GM12878 (cell line): ENCODE measurements at regions not wholly inside any gene's neighbourhood (a gene's known extent, or its start where the extent isn't known, plus 50 kb on each side); places are given as distances from the start of the nearest gene placed in this dataset.

Source experiments
- ATAC-seq: fragments of 200-7000 bp; cut with Tn5 transposase; 3 replicates; pipeline ENCODE4 v1.9.1; 2020; ENCODE audit warnings: mild to moderate bottlenecking, moderate library complexity
- BruUV-seq: library from RNA; stranded (reverse); fragments of 400-500 nt; replicated peaks from 2 replicates; lab custom pipeline; 2021; lab: Mats Ljungman, UMichigan
- CTCF ChIA-PET: fragments of 300-600 bp; sonication (Branson Sonifier 250); formaldehyde crosslinking; extraction: SDS; loops from one replicate; lab custom pipeline; 2021; ENCODE audit warnings: inconsistent platforms; lab: Yijun Ruan, JAX
- POLR2A ChIA-PET: fragments of 350-600 bp; formaldehyde crosslinking; extraction: SDS; loops from one replicate; lab custom pipeline; 2021; ENCODE audit warnings: inconsistent platforms; lab: Charles Lee
- RAD21 ChIA-PET: fragments of 300-600 bp; sonication (Branson Sonifier 250); formaldehyde crosslinking; loops from one replicate; lab custom pipeline; 2023; ENCODE audit warnings: antibody characterized with exemption; ENCODE audit not compliant: unreplicated experiment; lab: Charles Lee
- SMC1A ChIA-PET: fragments of 300-600 bp; sonication (Branson Sonifier 250); formaldehyde crosslinking; loops from one replicate; lab custom pipeline; 2023; ENCODE audit not compliant: unreplicated experiment, uncharacterized antibody; lab: Charles Lee
- DNase-seq: peaks from one replicate; pipeline ENCODE4 v3.0.0-alpha.2; 2011; ENCODE audit warnings: low read depth, low spot score
- FAIRE-seq: peaks from 3 replicates; lab custom pipeline; 2011; peaks lifted over from hg19 to GRCh38; lab: Jason Lieb, UNC
- H2AFZ ChIP-seq: 2 replicates; pipeline ENCODE4 v1.6.0; 2011; ENCODE audit warnings: low read depth, low read length, control low read depth; ENCODE audit not compliant: control insufficient read depth
- H3K27ac ChIP-seq: 2 replicates; pipeline ENCODE4 v1.5.1; 2011; ENCODE audit warnings: control low read depth; ENCODE audit not compliant: control insufficient read depth, insufficient read depth
- H3K27me3 ChIP-seq, 2 experiments: replicated peaks in 1 of 2; 2 replicates each; pipeline versions ENCODE4 v1.6.0 to v1.6.1; 2011; ENCODE audit warnings: low read length in 1 of 2; ENCODE audit not compliant: control insufficient read depth in 2 of 2, insufficient read depth in 2 of 2
- H3K36me3 ChIP-seq, 2 experiments: 2 replicates each; pipeline ENCODE4 v1.5.1; 2011; ENCODE audit warnings: low read length in 1 of 2; ENCODE audit not compliant: control insufficient read depth in 2 of 2, insufficient read depth in 2 of 2
- H3K4me1 ChIP-seq: 2 replicates; pipeline ENCODE4 v1.6.1; 2011; ENCODE audit warnings: mild to moderate bottlenecking, low read length, moderate library complexity, mixed read lengths; ENCODE audit not compliant: control insufficient read depth, insufficient read depth
- H3K4me2 ChIP-seq: 2 replicates; pipeline ENCODE4 v1.6.0; 2011; ENCODE audit warnings: control low read depth; ENCODE audit not compliant: control insufficient read depth, insufficient read depth
- H3K4me3 ChIP-seq: fragments of 200-600 bp; sonication (generic); 2 replicates; pipeline ENCODE4 v1.5.1; 2016
- H3K79me2 ChIP-seq: 2 replicates; pipeline ENCODE4 v1.6.0; 2011; ENCODE audit warnings: low read length; ENCODE audit not compliant: control insufficient read depth, insufficient read depth
- H3K9ac ChIP-seq: 2 replicates; pipeline ENCODE4 v1.8.0; 2011; ENCODE audit warnings: low read length, control low read depth, mixed read lengths; ENCODE audit not compliant: control insufficient read depth, insufficient read depth
- H3K9me3 ChIP-seq: replicated peaks from 3 replicates; pipeline ENCODE4 v1.5.1; 2011; ENCODE audit warnings: mild to moderate bottlenecking, low read length; ENCODE audit not compliant: control insufficient read depth, insufficient read depth
- H4K20me1 ChIP-seq: 2 replicates; pipeline ENCODE4 v1.6.0; 2011; ENCODE audit not compliant: control insufficient read depth, insufficient read depth
- ATF2 ChIP-seq: IDR thresholded peaks from 2 replicates; pipeline ENCODE4 v1.6.1; 2012; ENCODE audit warnings: low read length, inconsistent platforms
- CBFB ChIP-seq: IDR thresholded peaks from 2 replicates; pipeline ENCODE4 v1.6.1; 2016; ENCODE audit warnings: antibody characterized with exemption, low read depth
- CHD4 ChIP-seq: fragments of 200-600 bp; sonication (generic); IDR thresholded peaks from 2 replicates; pipeline ENCODE4 v1.6.1; 2016; ENCODE audit warnings: mild to moderate bottlenecking
- CREM ChIP-seq: IDR thresholded peaks from 2 replicates; pipeline ENCODE4 v1.6.1; 2014; ENCODE audit warnings: antibody characterized with exemption, low read depth
- FOXM1 ChIP-seq: IDR thresholded peaks from 2 replicates; pipeline ENCODE4 v1.6.1; 2012; ENCODE audit warnings: low read depth, mild to moderate bottlenecking, inconsistent platforms, low read length, moderate library complexity
- IKZF2 ChIP-seq, 2 experiments: fragments of 450-650 bp; IDR thresholded peaks; 2 replicates each; pipeline ENCODE4 v1.6.1; 2017; ENCODE audit warnings: mild to moderate bottlenecking in 2 of 2, moderate library complexity in 2 of 2
- MEF2A ChIP-seq: IDR thresholded peaks from 2 replicates; pipeline ENCODE4 v1.6.1; 2011; ENCODE audit warnings: low read depth, mild to moderate bottlenecking, low read length, moderate library complexity; ENCODE audit not compliant: insufficient read depth
- MTA2 ChIP-seq: fragments of 450-650 bp; IDR thresholded peaks from 2 replicates; pipeline ENCODE4 v1.6.1; 2016; ENCODE audit warnings: low read depth, mild to moderate bottlenecking, moderate library complexity
- NFYA ChIP-seq: IDR thresholded peaks from 2 replicates; pipeline ENCODE4 v1.6.1; 2011; ENCODE audit warnings: low read depth, mild to moderate bottlenecking, low read length, improper control_type of control experiment, borderline replicate concordance
- POLR2A ChIP-seq: IDR thresholded peaks from 2 replicates; pipeline ENCODE4 v1.6.1; 2011; ENCODE audit warnings: low read depth, mild to moderate bottlenecking, low read length
- RB1 ChIP-seq: fragments of 450-650 bp; formaldehyde crosslinking; IDR thresholded peaks from 2 replicates; pipeline ENCODE4 v1.6.1; 2017; ENCODE audit warnings: mild to moderate bottlenecking, borderline replicate concordance
- REST ChIP-seq: IDR thresholded peaks from 2 replicates; pipeline ENCODE4 v1.6.1; 2012; ENCODE audit warnings: mild to moderate bottlenecking, low read depth, low read length
- SMAD1 ChIP-seq: fragments of 450-650 bp; IDR thresholded peaks from 2 replicates; pipeline ENCODE4 v1.6.1; 2018; ENCODE audit warnings: mild to moderate bottlenecking, low read depth; ENCODE audit not compliant: partially characterized antibody
- ZNF274 ChIP-seq: IDR thresholded peaks from one replicate; pipeline ENCODE4 v1.8.0; 2011; ENCODE audit not compliant: insufficient read length, insufficient read depth
- ZNF384 ChIP-seq: IDR thresholded peaks from 2 replicates; pipeline ENCODE4 v1.6.1; 2012; ENCODE audit warnings: low read depth, mild to moderate bottlenecking, low read length, improper control_type of control experiment, borderline replicate concordance
- ZZZ3 ChIP-seq: IDR thresholded peaks from 2 replicates; pipeline ENCODE4 v1.6.1; 2011; ENCODE audit warnings: low read depth; ENCODE audit not compliant: control insufficient read depth, insufficient read length
- WGBS: methylation state at CpG from one replicate; pipeline ENCODE4 v1.1.6; 2016; ENCODE audit warnings: low lambda C conversion rate; ENCODE audit not compliant: insufficient replicate concordance, insufficient coverage; ENCODE audit errors: missing lambda C conversion rate; 5-methylcytosine and 5-hydroxymethylcytosine counted together
- in situ Hi-C: fragments of 300-500 bp; cut with MboI; formaldehyde crosslinking; loops from 9 replicates; pipeline ENCODE4 v1.14.3; 2018; ENCODE audit warnings: mixed read lengths
- intact Hi-C: fragments of 100-400 bp; cut with micrococcal nuclease; formaldehyde crosslinking; loops from one replicate; pipeline ENCODE4 v1.14.2; 2022; ENCODE audit not compliant: unreplicated experiment

- SMC1A ChIA-PET, result no interaction called here
- DNase-seq (no peak), FAIRE-seq (no peak), ATAC-seq (no peak)
- Histone ChIP-seq H2AFZ (no peak overlapping the region), H3K27ac (no peak overlapping the region), H3K36me3 (no peaks in the 10 kb centered on the region), H3K9me3 (no peaks in the 10 kb centered on the region), H3K27me3 (no peaks in the 10 kb centered on the region), H3K79me2 (no peaks in the 10 kb centered on the region), H3K4me3 (no peak overlapping the region), H3K9ac (no peak overlapping the region), H3K4me2 (no peak overlapping the region), H4K20me1 (no peaks in the 10 kb centered on the region), H3K4me1 (no peaks in the 10 kb centered on the region)
- intact Hi-C loops (no loop called here), in situ Hi-C loops (no loop called here)
- no TSS peak for BruUV-seq
- RAD21 ChIA-PET, result no interaction called here
- 17% methylated on average over 2 of the region's 2 CpGs for WGBS
- POLR2A ChIA-PET, result no interaction called here
- TF ChIP-seq POLR2A (no peak), CHD4 (no peak), CREM (no peak), ZNF384 (no peak), SMAD1 (no peak), ATF2 (no peak), NFYA (no peak), RB1 (no peak)
- CTCF ChIA-PET, result no interaction called here
Observed at GRCh38 chr4:52367282-52367830, 291.7 kb downstream of the USP46 start.

GRCh38 chr4:52368895-52369294, 290.2 kb downstream of the USP46 start:
- POLR2A ChIA-PET, result no interaction called here
- RAD21 ChIA-PET, result no interaction called here
- Histone ChIP-seq H2AFZ (no peak overlapping the region), H3K4me3 (no peak overlapping the region), H3K4me2 (no peak overlapping the region), H4K20me1 (no peaks in the 10 kb centered on the region), H3K4me1 (no peaks in the 10 kb centered on the region), H3K9me3 (no peaks in the 10 kb centered on the region), H3K27me3 (no peaks in the 10 kb centered on the region), H3K27ac (no peak overlapping the region), H3K79me2 (no peaks in the 10 kb centered on the region), H3K9ac (no peak overlapping the region), H3K36me3 (no peaks in the 10 kb centered on the region)
- in situ Hi-C loops, result no loop called here
- intact Hi-C loops, result no loop called here
- ATAC-seq (no peak), FAIRE-seq (no peak), DNase-seq (no peak)
- WGBS, result under 1% methylated on average over 6 of the region's 6 CpGs
- CTCF ChIA-PET, result no interaction called here
- SMC1A ChIA-PET, result no interaction called here
- no TSS peak for BruUV-seq
- no peak for TF ChIP-seq MTA2
- no peak for TF ChIP-seq CBFB
- no peak for TF ChIP-seq ZZZ3
- no peak for TF ChIP-seq IKZF2 (IDR thresholded peaks at IDR 0.05)
- no peak for TF ChIP-seq ZNF274
- no peak for TF ChIP-seq REST
- no peak for TF ChIP-seq MEF2A
- TF ChIP-seq FOXM1, result no peak
